ENCODE measurements at regions not wholly inside any gene's neighbourhood (a gene's known extent, or its start where the extent isn't known, plus 50 kb on each side); places are given as distances from the start of the nearest gene placed in this dataset.

DNA sequence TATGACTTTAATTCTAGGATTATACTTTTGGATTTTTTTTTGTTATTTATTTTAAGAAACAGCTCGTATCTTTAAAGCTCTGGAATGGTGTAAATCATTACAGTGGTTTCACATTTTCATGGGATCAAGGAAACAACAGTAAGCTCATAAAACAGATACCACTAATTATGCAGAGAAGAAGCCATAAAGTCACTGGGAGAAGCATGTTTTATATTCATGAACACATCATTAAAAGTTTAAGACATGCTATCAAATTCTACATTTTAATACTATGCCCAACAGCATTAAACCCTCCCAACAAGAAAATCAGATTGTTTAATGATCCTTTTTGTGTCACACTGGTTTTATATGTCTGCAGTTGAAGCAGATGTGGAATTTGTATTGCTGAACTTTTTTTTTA is 149.9 kb downstream of the FBXO8 start:
- no peak for ATAC-seq (ENCODE audit: low FRiP score in 2 of 2)
- WGBS, 2 donors = 35 to 57% methylated on average over 1 of the region's 1 CpG
- no peaks in the 10 kb centered on the region for H3K9me3 ChIP-seq

GRCh38 chr4:174131901-174132300 is 151.6 kb downstream of the FBXO8 start:
- Histone ChIP-seq H3K4me1 (no peaks in the 10 kb centered on the region), H3K27ac (no peak overlapping the region), H3K36me3 (no peaks in the 10 kb centered on the region), H3K27me3 (no peaks in the 10 kb centered on the region), H3K9me3 (no peaks in the 10 kb centered on the region), H3K4me3 (no peak overlapping the region)
- no peak for DNase-seq
- TF ChIP-seq EP300 (IDR thresholded peaks at IDR 0.05) (no peak), POLR2A (IDR thresholded peaks at IDR 0.05) (no peak), POLR2AphosphoS5 (IDR thresholded peaks at IDR 0.05) (no peak)
- TF ChIP-seq, protein P1, sequence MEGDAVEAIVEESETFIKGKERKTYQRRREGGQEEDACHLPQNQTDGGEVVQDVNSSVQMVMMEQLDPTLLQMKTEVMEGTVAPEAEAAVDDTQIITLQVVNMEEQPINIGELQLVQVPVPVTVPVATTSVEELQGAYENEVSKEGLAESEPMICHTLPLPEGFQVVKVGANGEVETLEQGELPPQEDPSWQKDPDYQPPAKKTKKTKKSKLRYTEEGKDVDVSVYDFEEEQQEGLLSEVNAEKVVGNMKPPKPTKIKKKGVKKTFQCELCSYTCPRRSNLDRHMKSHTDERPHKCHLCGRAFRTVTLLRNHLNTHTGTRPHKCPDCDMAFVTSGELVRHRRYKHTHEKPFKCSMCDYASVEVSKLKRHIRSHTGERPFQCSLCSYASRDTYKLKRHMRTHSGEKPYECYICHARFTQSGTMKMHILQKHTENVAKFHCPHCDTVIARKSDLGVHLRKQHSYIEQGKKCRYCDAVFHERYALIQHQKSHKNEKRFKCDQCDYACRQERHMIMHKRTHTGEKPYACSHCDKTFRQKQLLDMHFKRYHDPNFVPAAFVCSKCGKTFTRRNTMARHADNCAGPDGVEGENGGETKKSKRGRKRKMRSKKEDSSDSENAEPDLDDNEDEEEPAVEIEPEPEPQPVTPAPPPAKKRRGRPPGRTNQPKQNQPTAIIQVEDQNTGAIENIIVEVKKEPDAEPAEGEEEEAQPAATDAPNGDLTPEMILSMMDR (IDR thresholded peaks at IDR 0.05) = no peak
- no peak for ATAC-seq (ENCODE audit: low FRiP score in 2 of 2)

More for the DNA sequence above, 149.9 kb downstream of the FBXO8 start:
- Histone ChIP-seq H3K36me3 (no peaks in the 10 kb centered on the region), H3K27ac (no peak overlapping the region), H3K27me3 (no peaks in the 10 kb centered on the region), H3K4me3 (no peak overlapping the region), H3K4me1 (no peaks in the 10 kb centered on the region)
- DNase-seq = no peak
- TF ChIP-seq, protein P1 (IDR thresholded peaks at IDR 0.05) = no peak
- TF ChIP-seq EP300 (IDR thresholded peaks at IDR 0.05) (no peak), POLR2A (IDR thresholded peaks at IDR 0.05) (no peak), POLR2AphosphoS5 (IDR thresholded peaks at IDR 0.05) (no peak)

DNA sequence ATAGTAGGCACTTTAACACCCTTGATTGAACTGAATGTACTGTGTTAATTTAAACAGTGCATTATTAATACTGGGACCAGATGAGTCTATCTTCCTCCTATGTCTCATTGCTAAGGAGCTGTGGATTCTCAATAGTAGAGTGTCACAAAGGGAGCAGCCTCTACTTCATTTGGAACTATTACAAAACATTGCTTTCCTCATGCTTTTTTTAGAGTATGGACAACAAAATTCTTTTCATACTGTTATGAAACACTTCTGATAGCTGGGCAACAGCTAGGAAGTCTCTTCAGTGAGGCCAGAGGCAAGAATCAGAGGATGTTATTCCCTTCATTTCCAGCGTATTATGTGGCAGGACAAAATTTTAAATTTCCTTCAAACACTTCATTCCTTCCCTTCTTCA is 160.8 kb downstream of the FBXO8 start:
- ATAC-seq (ENCODE audit: low FRiP score in 2 of 2) = no peak
- Histone ChIP-seq H3K4me1 (no peaks in the 10 kb centered on the region), H3K27me3 (no peaks in the 10 kb centered on the region), H3K27ac (no peak overlapping the region), H3K9me3 (no peaks in the 10 kb centered on the region), H3K4me3 (no peak overlapping the region), H3K36me3 (no peaks in the 10 kb centered on the region)
- TF ChIP-seq POLR2A (IDR thresholded peaks at IDR 0.05) = no peak
- TF ChIP-seq, protein P1 (IDR thresholded peaks at IDR 0.05) = no peak
- TF ChIP-seq EP300 (IDR thresholded peaks at IDR 0.05) = no peak
- TF ChIP-seq POLR2AphosphoS5 (IDR thresholded peaks at IDR 0.05) = no peak
- WGBS, 2 donors = 50 to 55% methylated on average over 1 of the region's 1 CpG
- no peak for DNase-seq

- ATAC-seq (ENCODE audit: low FRiP score in 2 of 2) = peak in 1 of 2 donors; percentile 86
- no peaks in the 10 kb centered on the region for H3K4me1 ChIP-seq
- no peaks in the 10 kb centered on the region for H3K9me3 ChIP-seq
- H3K27me3 ChIP-seq = no peaks in the 10 kb centered on the region
- TF ChIP-seq, protein P1 (IDR thresholded peaks at IDR 0.05) = peak; percentile 21 to 55 (median 42)
- no peak for TF ChIP-seq POLR2AphosphoS5 (IDR thresholded peaks at IDR 0.05)
- WGBS, 2 donors = 20 to 21% methylated on average over 21 of the region's 21 CpGs
- H3K4me3 ChIP-seq = peak overlapping the region in 2 of 4 donors; percentile 24 to 32
- no peak overlapping the region for H3K27ac ChIP-seq
- no peaks in the 10 kb centered on the region for H3K36me3 ChIP-seq
- DNase-seq = peak in 1 of 2 donors; percentile 75
These were observed 162.8 kb downstream of the FBXO8 start for GRCh38 chr4:174120446-174121295.

DNA sequence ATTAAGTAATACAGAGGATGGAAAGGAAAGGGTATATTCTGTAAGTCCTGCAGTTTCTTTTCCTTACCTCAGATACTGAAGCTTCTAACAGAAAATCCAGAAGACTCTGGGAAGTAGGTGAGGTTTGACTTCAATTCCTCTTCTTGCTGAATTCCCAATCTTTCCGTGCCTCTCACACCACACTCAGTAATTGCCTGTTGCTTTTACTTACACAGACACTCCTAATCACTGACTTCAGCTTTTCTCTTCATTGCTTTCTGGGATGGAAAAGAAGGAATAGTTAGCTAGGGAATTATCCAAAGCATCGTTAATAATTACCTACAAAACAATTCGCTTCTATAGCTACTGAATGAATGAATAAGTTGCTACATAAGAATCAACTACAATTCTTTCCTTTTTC is 163.6 kb downstream of the FBXO8 start:
- WGBS, 2 donors = 39 to 40% methylated on average over 3 of the region's 3 CpGs

More for the DNA sequence above, 163.6 kb downstream of the FBXO8 start:
- no peak overlapping the region for H3K27ac ChIP-seq
- TF ChIP-seq, protein P1 (IDR thresholded peaks at IDR 0.05) = no peak
- TF ChIP-seq EP300 (IDR thresholded peaks at IDR 0.05) (no peak), POLR2AphosphoS5 (IDR thresholded peaks at IDR 0.05) (no peak)
- ATAC-seq (ENCODE audit: low FRiP score in 2 of 2) = no peak
- H3K27me3 ChIP-seq = no peaks in the 10 kb centered on the region
- DNase-seq = no peak
- no peaks in the 10 kb centered on the region for H3K36me3 ChIP-seq
- H3K9me3 ChIP-seq = no peaks in the 10 kb centered on the region
- H3K4me3 ChIP-seq = peak overlapping the region in 1 of 4 donors; percentile 32
- H3K4me1 ChIP-seq = no peaks in the 10 kb centered on the region
